ENCODE measurements at regions not wholly inside any gene's neighbourhood (a gene's known extent, or its start where the extent isn't known, plus 50 kb on each side); places are given as distances from the start of the nearest gene placed in this dataset.
"Not testable (repeated sequence)": the region's sequence is repeated elsewhere in the genome, so short reads cannot be mapped to it uniquely, and the experiment has no call there.

DNA sequence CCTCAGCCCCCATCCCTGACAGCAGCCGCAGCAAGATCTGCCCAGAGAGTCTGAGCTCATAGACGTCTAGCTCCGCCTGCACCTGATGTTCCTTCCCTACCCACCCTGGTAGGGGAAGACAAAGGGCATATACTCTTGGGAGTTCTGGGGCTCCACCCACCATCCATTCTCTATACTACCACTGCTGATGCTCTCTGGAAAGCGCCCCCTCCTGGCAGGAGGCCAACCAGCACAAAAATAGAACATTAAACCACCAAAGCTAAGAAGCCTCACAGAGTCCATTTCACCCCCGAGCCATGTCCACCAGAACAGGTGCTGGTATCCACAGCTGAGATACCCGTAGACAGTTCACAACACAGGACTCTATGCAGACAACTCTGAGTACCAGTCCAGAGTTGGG, 662.6 kb upstream of the FAM98A start:
- TF ChIP-seq ZNF274 (IDR thresholded peaks at IDR 0.05; ENCODE audit: low read depth, low read length): no peak
- no peak overlapping the region for H3K4me3 ChIP-seq (ENCODE audit: low read length)

- no peak for TF ChIP-seq ZNF274 (IDR thresholded peaks at IDR 0.05; ENCODE audit: low read depth, low read length)
- H3K4me3 ChIP-seq (ENCODE audit: low read length): no peak overlapping the region
Measured at GRCh38 chr2:34254272-34254878, 655.3 kb upstream of the FAM98A start.

GRCh38 chr2:34252111-34252510, 653.0 kb upstream of the FAM98A start:
- no peak overlapping the region for H3K4me3 ChIP-seq (ENCODE audit: low read length)
- TF ChIP-seq ZNF274 (IDR thresholded peaks at IDR 0.05; ENCODE audit: low read depth, low read length): no peak

- TF ChIP-seq ZNF274 (IDR thresholded peaks at IDR 0.05; ENCODE audit: low read depth, low read length): no peak
- no peak overlapping the region for H3K4me3 ChIP-seq (ENCODE audit: low read length)
Measured at GRCh38 chr2:34251578-34251977, 652.5 kb upstream of the FAM98A start.

GRCh38 chr2:34244195-34244594, 645.1 kb upstream of the FAM98A start:
- H3K4me3 ChIP-seq (ENCODE audit: low read length): no peak overlapping the region
- no peak for TF ChIP-seq ZNF274 (IDR thresholded peaks at IDR 0.05; ENCODE audit: low read depth, low read length)

DNA sequence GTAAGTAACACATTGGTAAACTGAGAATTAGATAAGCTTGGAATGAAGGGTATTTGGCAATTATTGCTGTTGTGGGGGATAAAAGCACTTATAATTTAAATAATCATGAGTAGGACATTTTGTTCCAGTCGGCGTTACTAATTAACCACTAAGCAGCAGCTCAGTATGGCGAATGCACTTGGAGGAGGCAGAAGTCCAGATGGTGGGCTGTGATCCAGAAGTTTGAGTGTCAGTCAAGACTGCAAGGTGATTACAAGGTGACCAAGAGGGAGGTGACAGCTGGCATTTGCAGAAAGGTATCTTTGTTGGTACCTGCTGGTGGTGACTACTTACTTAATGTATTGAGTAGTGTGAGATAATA, 643.6 kb upstream of the FAM98A start:
- H3K4me3 ChIP-seq (ENCODE audit: low read length): no peak overlapping the region
- TF ChIP-seq ZNF274 (IDR thresholded peaks at IDR 0.05; ENCODE audit: low read depth, low read length): no peak

DNA sequence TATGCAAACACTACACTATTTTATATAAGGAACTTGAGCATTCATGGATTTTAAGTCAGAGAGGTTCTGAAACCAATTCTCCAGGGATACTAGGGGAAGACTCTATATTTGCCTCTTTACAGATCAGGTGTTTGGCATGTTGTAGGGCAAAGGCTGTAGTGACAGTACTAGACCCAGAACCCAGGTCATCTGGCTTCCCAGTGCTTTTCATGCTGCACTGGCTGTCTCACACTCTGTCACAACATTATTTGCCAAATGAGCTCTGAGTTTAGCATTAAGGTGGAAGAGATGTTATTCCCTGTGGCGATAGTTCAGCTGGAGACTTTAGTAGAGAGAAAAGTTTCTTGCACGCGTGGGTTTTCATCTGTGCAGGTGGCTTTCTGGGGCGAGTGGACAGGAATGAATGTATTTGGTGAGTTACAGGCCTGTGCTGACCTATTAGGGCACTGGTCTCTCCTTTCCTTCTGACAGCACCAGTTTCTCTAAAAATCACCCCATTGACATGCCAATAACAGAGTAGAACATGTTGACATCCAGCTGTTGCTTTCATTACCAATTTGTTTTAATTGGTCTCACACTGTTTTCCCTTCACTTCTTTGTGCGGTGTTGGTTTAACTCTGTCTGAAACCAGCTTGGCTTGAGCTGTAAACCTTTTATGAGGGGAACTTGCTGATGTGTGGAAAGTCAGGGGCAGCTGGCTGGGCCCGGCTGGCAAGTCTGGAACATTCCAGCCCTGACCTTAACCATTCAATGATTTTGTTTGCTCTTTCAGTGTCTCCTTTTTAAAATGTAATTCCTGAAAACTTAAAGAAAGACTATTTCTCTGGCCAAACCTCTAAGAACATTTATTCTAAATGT, 643.0 kb upstream of the FAM98A start:
- H3K4me3 ChIP-seq (ENCODE audit: low read length): no peak overlapping the region
- no peak for TF ChIP-seq ZNF274 (IDR thresholded peaks at IDR 0.05; ENCODE audit: low read depth, low read length)

DNA sequence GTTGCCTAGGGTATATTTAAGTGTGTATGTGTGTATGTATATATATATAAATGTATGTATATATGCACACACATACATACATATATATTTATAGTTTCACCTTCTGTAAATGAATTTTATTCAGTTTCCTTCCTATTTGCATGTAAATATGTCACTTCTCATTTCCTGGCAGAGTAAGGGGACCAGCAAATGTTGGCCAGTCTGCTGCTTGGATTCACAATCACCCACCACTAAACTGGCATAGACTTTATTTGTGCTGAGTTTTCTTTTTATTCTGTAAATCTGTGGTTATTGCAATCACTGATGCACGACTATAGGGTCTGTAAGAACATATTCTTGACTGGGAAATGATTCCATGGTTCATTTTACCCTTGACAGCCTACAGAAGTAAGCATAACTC, 640.4 kb upstream of the FAM98A start:
- H3K4me3 ChIP-seq (ENCODE audit: low read length): no peak overlapping the region

DNA sequence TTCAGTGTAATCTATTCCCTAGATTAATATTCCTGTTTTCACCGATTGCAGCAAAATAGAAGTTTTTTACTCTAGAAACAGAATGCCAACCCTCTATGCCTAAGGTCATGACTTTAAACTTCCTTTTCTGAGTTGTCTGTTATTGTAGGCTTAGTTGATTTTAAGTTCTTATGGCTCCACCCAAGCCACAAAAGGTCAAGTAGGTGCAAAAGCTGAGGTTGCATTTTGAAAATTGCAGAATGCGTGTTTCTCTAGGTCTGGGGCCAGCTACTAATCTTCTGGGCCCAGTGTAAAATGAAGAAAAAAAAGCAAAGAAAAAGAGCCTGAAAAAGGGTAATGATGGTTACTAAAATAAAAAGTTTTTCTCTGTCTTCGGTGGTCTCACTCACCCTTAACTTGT, 635.7 kb upstream of the FAM98A start:
- no peak overlapping the region for H3K4me3 ChIP-seq (ENCODE audit: low read length)
- TF ChIP-seq ZNF274 (IDR thresholded peaks at IDR 0.05; ENCODE audit: low read depth, low read length): no peak

More for the DNA sequence above, 640.4 kb upstream of the FAM98A start:
- TF ChIP-seq ZNF274 (IDR thresholded peaks at IDR 0.05; ENCODE audit: low read depth, low read length): no peak

DNA sequence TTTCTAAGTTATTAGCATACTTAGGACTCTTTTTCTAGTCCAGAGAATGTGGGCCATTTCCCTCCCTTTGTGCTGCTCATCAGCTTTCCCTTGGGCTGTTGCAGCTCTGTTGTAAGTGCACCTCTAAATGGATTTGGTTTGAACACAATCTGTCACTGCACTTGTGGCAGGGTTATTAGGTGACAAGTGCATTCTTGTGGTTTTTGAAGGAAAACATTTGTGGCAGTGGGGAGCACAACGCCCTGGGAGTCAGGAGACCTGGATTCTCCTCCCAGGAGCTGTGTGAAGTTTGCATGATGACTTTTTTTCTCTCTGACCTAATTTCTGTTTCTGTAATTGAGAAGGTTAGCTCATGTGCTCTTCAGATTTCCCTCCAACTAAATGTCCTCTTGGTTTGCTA, 630.9 kb upstream of the FAM98A start:
- no peak overlapping the region for H3K4me3 ChIP-seq (ENCODE audit: low read length)
- no peak for TF ChIP-seq ZNF274 (IDR thresholded peaks at IDR 0.05; ENCODE audit: low read depth, low read length)

GRCh38 chr2:34215174-34215573, 616.1 kb upstream of the FAM98A start:
- H3K4me3 ChIP-seq (ENCODE audit: low read length): no peak overlapping the region
- TF ChIP-seq ZNF274 (IDR thresholded peaks at IDR 0.05; ENCODE audit: low read depth, low read length): no peak

- not testable (repeated sequence) for H3K4me3 ChIP-seq (ENCODE audit: low read length)
Measured at GRCh38 chr2:34210382-34210781, 611.3 kb upstream of the FAM98A start.

DNA sequence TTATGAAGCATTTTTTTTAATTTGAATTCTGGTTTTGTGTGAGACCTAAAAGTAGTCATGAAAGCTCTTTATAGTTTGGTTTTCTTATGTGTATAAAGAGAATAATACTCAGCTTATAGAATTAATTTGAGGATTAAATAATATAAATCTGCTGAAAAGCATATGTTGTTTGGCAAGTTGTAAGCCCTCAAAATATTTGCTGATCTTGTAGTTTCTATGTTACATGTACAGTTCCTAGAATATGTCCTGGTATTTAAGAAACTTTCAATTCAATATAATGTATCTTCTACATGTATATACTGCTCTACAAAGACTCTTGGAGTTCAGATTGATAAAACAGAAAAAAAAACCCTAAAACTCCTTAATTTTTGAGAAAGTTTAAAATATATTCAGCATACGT, 605.5 kb upstream of the FAM98A start:
- no peak for TF ChIP-seq ZNF274 (IDR thresholded peaks at IDR 0.05; ENCODE audit: low read depth, low read length)
- H3K4me3 ChIP-seq (ENCODE audit: low read length): no peak overlapping the region

DNA sequence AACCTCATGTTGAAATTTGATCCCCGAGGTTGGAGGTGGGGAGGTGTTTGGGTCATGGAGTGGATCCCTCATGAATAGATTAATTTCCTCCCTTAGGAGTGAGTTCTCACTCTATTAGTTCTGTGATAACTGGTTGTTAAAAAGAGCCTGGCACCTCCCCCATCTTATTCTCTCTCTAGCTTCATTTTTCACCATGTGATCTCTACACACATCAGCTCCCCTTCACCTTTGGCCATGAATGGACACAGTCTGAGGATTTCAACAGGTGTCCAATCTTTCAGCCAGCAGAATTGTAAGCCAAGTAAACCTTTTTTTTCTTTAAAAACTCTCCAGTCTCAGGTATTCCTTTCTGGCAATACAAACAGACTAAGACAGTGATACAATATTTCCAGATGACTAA, 602.0 kb upstream of the FAM98A start:
- no peak overlapping the region for H3K4me3 ChIP-seq (ENCODE audit: low read length)
- no peak for TF ChIP-seq ZNF274 (IDR thresholded peaks at IDR 0.05; ENCODE audit: low read depth, low read length)

GRCh38 chr2:34199971-34200370, 600.9 kb upstream of the FAM98A start:
- TF ChIP-seq ZNF274 (IDR thresholded peaks at IDR 0.05; ENCODE audit: low read depth, low read length): no peak
- H3K4me3 ChIP-seq (ENCODE audit: low read length): no peak overlapping the region

- TF ChIP-seq ZNF274 (IDR thresholded peaks at IDR 0.05; ENCODE audit: low read depth, low read length): no peak
- no peak overlapping the region for H3K4me3 ChIP-seq (ENCODE audit: low read length)
Measured at GRCh38 chr2:34193164-34193563, 594.1 kb upstream of the FAM98A start.

All from GM08714 (cell line).